ENCODE measurements at regions not wholly inside any gene's neighbourhood (a gene's known extent, or its start where the extent isn't known, plus 50 kb on each side); places are given as distances from the start of the nearest gene placed in this dataset.

DNA sequence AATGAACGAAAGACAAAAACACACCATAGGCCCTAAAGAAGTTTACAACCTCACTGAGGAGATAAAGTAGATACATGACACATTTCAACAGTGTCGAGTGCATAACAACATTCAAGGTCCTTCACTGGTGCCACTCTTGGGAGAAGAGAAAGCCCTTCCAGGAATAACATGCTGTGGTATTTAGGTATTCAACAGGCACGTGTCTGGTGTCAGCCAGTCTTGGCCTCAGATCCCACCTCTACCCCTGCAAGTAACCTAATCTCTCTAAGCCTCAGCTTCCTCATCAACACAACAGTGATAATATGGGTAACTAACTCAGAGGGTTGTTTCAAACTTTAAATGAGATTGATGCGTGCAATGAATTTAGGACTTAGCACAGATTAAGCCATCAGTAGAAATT, 235.0 kb upstream of the ZC3H12C start:
- no peaks in the 10 kb centered on the region for H3K36me3 ChIP-seq (ENCODE audit: control insufficient read depth, insufficient read depth, low read length)
- TF ChIP-seq, protein P1, sequence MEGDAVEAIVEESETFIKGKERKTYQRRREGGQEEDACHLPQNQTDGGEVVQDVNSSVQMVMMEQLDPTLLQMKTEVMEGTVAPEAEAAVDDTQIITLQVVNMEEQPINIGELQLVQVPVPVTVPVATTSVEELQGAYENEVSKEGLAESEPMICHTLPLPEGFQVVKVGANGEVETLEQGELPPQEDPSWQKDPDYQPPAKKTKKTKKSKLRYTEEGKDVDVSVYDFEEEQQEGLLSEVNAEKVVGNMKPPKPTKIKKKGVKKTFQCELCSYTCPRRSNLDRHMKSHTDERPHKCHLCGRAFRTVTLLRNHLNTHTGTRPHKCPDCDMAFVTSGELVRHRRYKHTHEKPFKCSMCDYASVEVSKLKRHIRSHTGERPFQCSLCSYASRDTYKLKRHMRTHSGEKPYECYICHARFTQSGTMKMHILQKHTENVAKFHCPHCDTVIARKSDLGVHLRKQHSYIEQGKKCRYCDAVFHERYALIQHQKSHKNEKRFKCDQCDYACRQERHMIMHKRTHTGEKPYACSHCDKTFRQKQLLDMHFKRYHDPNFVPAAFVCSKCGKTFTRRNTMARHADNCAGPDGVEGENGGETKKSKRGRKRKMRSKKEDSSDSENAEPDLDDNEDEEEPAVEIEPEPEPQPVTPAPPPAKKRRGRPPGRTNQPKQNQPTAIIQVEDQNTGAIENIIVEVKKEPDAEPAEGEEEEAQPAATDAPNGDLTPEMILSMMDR (conservative IDR thresholded peaks at IDR 0.05): no peak
- H3K4me3 ChIP-seq (ENCODE audit: low read length): peak overlapping the region; percentile 3
- no peak overlapping the region for H3K27ac ChIP-seq (ENCODE audit: low read depth, low read length)
- DNase-seq: no peak
- H3K4me1 Mint-ChIP-seq: peaks cover 2% of the 10 kb centered on the region
- WGBS, 2 experiments (ENCODE audit: insufficient coverage in 1 of 2, insufficient read length in 1 of 2): 83 to 87% methylated on average over 1 to 4 of the region's 4 CpGs
- no peak overlapping the region for H3K4me3 Mint-ChIP-seq
- no peaks in the 10 kb centered on the region for H3K36me3 Mint-ChIP-seq (ENCODE audit: low read depth)
- H3K9me3 ChIP-seq (ENCODE audit: control insufficient read depth, low read length): no peaks in the 10 kb centered on the region
- no peak overlapping the region for H3K27ac Mint-ChIP-seq
- H3K4me1 ChIP-seq (ENCODE audit: control insufficient read depth, insufficient read depth, low read length): peaks cover 5% of the 10 kb centered on the region
- no peaks in the 10 kb centered on the region for H3K27me3 ChIP-seq (ENCODE audit: control insufficient read depth, insufficient read depth, low read length, poor library complexity, severe bottlenecking)
- no peak overlapping the region for H3K9ac ChIP-seq (ENCODE audit: extremely low read depth, low read length, poor library complexity, severe bottlenecking)
- H3K27me3 Mint-ChIP-seq (ENCODE audit: insufficient read depth): peaks cover 6% of the 10 kb centered on the region
- H3K9me3 Mint-ChIP-seq: no peaks in the 10 kb centered on the region

DNA sequence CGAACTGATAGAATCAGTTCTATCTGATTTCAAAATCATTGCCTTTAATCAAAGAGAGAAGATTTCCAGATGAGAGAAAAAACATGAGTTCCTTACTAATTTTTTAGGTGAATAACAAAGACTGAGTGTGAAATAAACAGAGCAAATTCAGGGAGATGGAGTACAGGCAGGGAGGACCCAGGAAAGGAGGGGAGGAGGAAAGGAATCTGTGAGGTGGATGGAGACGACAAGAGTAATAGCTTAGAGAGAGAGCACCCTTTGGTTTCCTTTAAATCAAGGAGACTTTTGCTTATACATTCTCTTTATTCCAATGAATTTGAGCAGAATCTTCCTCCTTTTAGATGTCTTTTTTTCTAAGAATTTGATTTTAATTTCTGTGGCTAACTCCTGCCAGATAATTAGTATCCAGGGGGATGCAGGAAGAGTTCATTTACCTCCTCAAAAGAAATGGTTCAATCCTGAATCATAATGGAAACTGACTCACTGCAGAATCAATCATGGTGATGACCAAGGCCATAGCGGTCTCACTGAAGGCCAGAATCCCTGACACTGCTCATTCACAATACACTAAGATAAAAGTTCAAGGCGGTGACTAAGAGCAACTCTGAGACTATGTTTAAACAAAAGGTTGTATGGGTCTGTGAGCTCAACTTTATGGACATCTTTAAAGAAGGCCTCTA, 234.0 kb upstream of the ZC3H12C start:
- peaks cover 14% of the 10 kb centered on the region for H3K4me1 ChIP-seq (ENCODE audit: control insufficient read depth, insufficient read depth, low read length)
- Mint-ChIP-seq H3K4me3 (no peak overlapping the region), H3K27ac (no peak overlapping the region), H3K27me3 (ENCODE audit: insufficient read depth) (peaks cover 6% of the 10 kb centered on the region), H3K4me1 (peaks cover 8% of the 10 kb centered on the region), H3K9me3 (no peaks in the 10 kb centered on the region), H3K36me3 (ENCODE audit: low read depth) (no peaks in the 10 kb centered on the region)
- TF ChIP-seq, protein P1 (conservative IDR thresholded peaks at IDR 0.05): no peak
- H3K36me3 ChIP-seq (ENCODE audit: control insufficient read depth, insufficient read depth, low read length): no peaks in the 10 kb centered on the region
- no peaks in the 10 kb centered on the region for H3K9me3 ChIP-seq (ENCODE audit: control insufficient read depth, low read length)
- 83 to 95% methylated on average over 1 to 4 of the region's 4 CpGs for whole genome bisulfite sequencing, 2 experiments (ENCODE audit: insufficient coverage in 1 of 2, insufficient read length in 1 of 2)
- H3K27ac ChIP-seq (ENCODE audit: low read depth, low read length): no peak overlapping the region
- H3K27me3 ChIP-seq (ENCODE audit: control insufficient read depth, insufficient read depth, low read length, poor library complexity, severe bottlenecking): no peaks in the 10 kb centered on the region
- no peak overlapping the region for H3K9ac ChIP-seq (ENCODE audit: extremely low read depth, low read length, poor library complexity, severe bottlenecking)
- no peak for DNase-seq
- H3K4me3 ChIP-seq (ENCODE audit: low read length): no peak overlapping the region

DNA sequence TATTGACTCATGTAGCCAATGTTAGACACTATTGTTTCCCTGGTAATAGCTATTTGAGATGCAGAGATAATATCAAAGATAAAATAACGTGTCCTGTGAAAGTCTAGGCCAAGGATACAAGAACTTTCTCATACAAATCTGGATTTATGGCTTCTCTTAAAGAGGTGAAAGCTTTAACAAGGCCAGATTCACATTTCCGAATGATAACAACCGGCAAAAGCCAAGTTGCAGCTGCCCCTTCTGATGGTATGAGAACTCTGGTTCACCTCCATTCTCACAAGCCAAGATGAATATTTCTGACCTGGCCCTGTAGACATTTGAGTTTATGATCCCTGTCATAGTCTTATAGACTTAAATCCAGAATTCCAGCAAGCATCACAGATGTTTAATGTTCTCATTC, 230.4 kb upstream of the ZC3H12C start:
- Mint-ChIP-seq H3K36me3 (ENCODE audit: low read depth) (no peaks in the 10 kb centered on the region), H3K4me3 (no peak overlapping the region), H3K9me3 (no peaks in the 10 kb centered on the region), H3K27ac (no peak overlapping the region), H3K4me1 (peaks cover 29% of the 10 kb centered on the region), H3K27me3 (ENCODE audit: insufficient read depth) (peaks cover 6% of the 10 kb centered on the region)
- DNase-seq: no peak
- H3K4me3 ChIP-seq (ENCODE audit: low read length): no peak overlapping the region
- 82 to 100% methylated on average over 1 to 3 of the region's 3 CpGs for WGBS, 2 experiments (ENCODE audit: insufficient coverage in 1 of 2, insufficient read length in 1 of 2)
- H3K36me3 ChIP-seq (ENCODE audit: control insufficient read depth, insufficient read depth, low read length): no peaks in the 10 kb centered on the region
- no peaks in the 10 kb centered on the region for H3K27me3 ChIP-seq (ENCODE audit: control insufficient read depth, insufficient read depth, low read length, poor library complexity, severe bottlenecking)
- TF ChIP-seq, protein P1 (conservative IDR thresholded peaks at IDR 0.05): no peak
- no peak overlapping the region for H3K9ac ChIP-seq (ENCODE audit: extremely low read depth, low read length, poor library complexity, severe bottlenecking)
- H3K4me1 ChIP-seq (ENCODE audit: control insufficient read depth, insufficient read depth, low read length): peaks cover 33% of the 10 kb centered on the region
- H3K27ac ChIP-seq (ENCODE audit: low read depth, low read length): no peak overlapping the region
- no peaks in the 10 kb centered on the region for H3K9me3 ChIP-seq (ENCODE audit: control insufficient read depth, low read length)
